ENCODE measurements at regions not wholly inside any gene's neighbourhood (a gene's known extent, or its start where the extent isn't known, plus 50 kb on each side); places are given as distances from the start of the nearest gene placed in this dataset.

- TF ChIP-seq ARNTL (CRISPR knock-in tag; IDR thresholded peaks at IDR 0.05; ENCODE audit: borderline replicate concordance, low read depth) (no peak), PPARA (CRISPR knock-in tag; IDR thresholded peaks at IDR 0.05; ENCODE audit: borderline replicate concordance) (no peak), RARB (CRISPR knock-in tag; IDR thresholded peaks at IDR 0.05) (no peak), POU6F1 (CRISPR knock-in tag; IDR thresholded peaks at IDR 0.05; ENCODE audit: borderline replicate concordance, low read depth) (no peak)
- ATAC-seq = no peak
These were observed 133.8 kb downstream of the MRPS30 start for GRCh38 chr5:44942524-44943001.

GRCh38 chr5:44943647-44944046, 134.9 kb downstream of the MRPS30 start:
- TF ChIP-seq ISL1 (CRISPR knock-in tag; IDR thresholded peaks at IDR 0.05) (no peak), ZNF8 (CRISPR knock-in tag; IDR thresholded peaks at IDR 0.05) (no peak), PPARA (CRISPR knock-in tag; IDR thresholded peaks at IDR 0.05; ENCODE audit: borderline replicate concordance) (no peak), ZFP30 (CRISPR knock-in tag; IDR thresholded peaks at IDR 0.05) (no peak), ZNF565 (CRISPR knock-in tag; conservative IDR thresholded peaks at IDR 0.05; ENCODE audit: low read depth) (no peak), ESRRG (CRISPR knock-in tag; IDR thresholded peaks at IDR 0.05) (no peak), BACH2 (CRISPR knock-in tag; IDR thresholded peaks at IDR 0.05; ENCODE audit: borderline replicate concordance) (no peak), TSHZ2 (CRISPR knock-in tag; IDR thresholded peaks at IDR 0.05) (no peak), TCF4 (CRISPR knock-in tag; IDR thresholded peaks at IDR 0.05; ENCODE audit: borderline replicate concordance) (no peak), RARB (CRISPR knock-in tag; IDR thresholded peaks at IDR 0.05) (no peak), ZC3H10 (CRISPR knock-in tag; IDR thresholded peaks at IDR 0.05) (no peak)
- ATAC-seq = no peak

- TF ChIP-seq OSR1 (CRISPR knock-in tag; IDR thresholded peaks at IDR 0.05) (no peak), ISL1 (CRISPR knock-in tag; IDR thresholded peaks at IDR 0.05) (no peak), SNAI2 (CRISPR knock-in tag; IDR thresholded peaks at IDR 0.05) (no peak), PPARA (CRISPR knock-in tag; IDR thresholded peaks at IDR 0.05; ENCODE audit: borderline replicate concordance) (no peak), CREB5 (CRISPR knock-in tag; IDR thresholded peaks at IDR 0.05; ENCODE audit: low read depth) (no peak), BACH2 (CRISPR knock-in tag; IDR thresholded peaks at IDR 0.05; ENCODE audit: borderline replicate concordance) (no peak), GLIS3 (CRISPR knock-in tag; IDR thresholded peaks at IDR 0.05) (no peak), ZNF8 (CRISPR knock-in tag; IDR thresholded peaks at IDR 0.05) (no peak), ZC3H10 (CRISPR knock-in tag; IDR thresholded peaks at IDR 0.05) (no peak), TCF4 (CRISPR knock-in tag; IDR thresholded peaks at IDR 0.05; ENCODE audit: borderline replicate concordance) (no peak), RARB (CRISPR knock-in tag; IDR thresholded peaks at IDR 0.05) (no peak), ZFP30 (CRISPR knock-in tag; IDR thresholded peaks at IDR 0.05) (no peak), ZNF70 (CRISPR knock-in tag; IDR thresholded peaks at IDR 0.05) (no peak), PATZ1 (CRISPR knock-in tag; IDR thresholded peaks at IDR 0.05; ENCODE audit: borderline replicate concordance) (no peak), TSHZ2 (CRISPR knock-in tag; IDR thresholded peaks at IDR 0.05) (no peak), TOX (CRISPR knock-in tag; IDR thresholded peaks at IDR 0.05; ENCODE audit: borderline replicate concordance) (no peak), ESRRG (CRISPR knock-in tag; IDR thresholded peaks at IDR 0.05) (no peak)
These were observed 137.0 kb downstream of the MRPS30 start for GRCh38 chr5:44945743-44946142.

More at GRCh38 chr5:44945743-44946142, 137.0 kb downstream of the MRPS30 start:
- ATAC-seq = no peak

Measured in SK-N-SH treated with all-trans-retinoic acid at 6 μM for 48 hours (cell line).